ENCODE measurements at regions not wholly inside any gene's neighbourhood (a gene's known extent, or its start where the extent isn't known, plus 50 kb on each side); places are given as distances from the start of the nearest gene placed in this dataset.

DNA sequence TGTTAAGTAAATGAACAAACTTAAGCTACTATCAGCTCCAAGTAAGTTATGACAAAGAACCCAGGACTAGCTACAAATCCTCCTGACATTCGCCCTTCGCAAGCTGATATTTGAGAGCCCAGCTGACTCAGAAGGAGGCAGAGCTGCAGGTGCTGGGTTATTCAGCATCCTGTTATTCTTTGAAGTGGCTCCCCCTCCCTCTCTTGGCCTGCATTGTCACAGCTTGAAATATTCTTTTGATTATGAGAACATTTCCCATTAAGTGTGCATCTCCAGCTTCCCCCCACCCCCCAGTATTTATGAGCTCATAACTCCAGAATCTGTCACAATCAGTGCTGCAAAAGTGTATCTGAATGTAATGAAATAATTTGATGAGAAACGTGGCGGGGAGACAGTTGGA lies 78.8 kb upstream of the RALY start:
- peaks cover 1% of the 10 kb centered on the region for H3K27me3 Mint-ChIP-seq (ENCODE audit: low read depth)
- TF ChIP-seq, protein P1, sequence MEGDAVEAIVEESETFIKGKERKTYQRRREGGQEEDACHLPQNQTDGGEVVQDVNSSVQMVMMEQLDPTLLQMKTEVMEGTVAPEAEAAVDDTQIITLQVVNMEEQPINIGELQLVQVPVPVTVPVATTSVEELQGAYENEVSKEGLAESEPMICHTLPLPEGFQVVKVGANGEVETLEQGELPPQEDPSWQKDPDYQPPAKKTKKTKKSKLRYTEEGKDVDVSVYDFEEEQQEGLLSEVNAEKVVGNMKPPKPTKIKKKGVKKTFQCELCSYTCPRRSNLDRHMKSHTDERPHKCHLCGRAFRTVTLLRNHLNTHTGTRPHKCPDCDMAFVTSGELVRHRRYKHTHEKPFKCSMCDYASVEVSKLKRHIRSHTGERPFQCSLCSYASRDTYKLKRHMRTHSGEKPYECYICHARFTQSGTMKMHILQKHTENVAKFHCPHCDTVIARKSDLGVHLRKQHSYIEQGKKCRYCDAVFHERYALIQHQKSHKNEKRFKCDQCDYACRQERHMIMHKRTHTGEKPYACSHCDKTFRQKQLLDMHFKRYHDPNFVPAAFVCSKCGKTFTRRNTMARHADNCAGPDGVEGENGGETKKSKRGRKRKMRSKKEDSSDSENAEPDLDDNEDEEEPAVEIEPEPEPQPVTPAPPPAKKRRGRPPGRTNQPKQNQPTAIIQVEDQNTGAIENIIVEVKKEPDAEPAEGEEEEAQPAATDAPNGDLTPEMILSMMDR (IDR thresholded peaks at IDR 0.05; ENCODE audit: unreplicated experiment), result no peak
- DNase-seq (ENCODE audit: low spot score in 2 of 2, unreplicated experiment in 2 of 2), result no peak

GRCh38 chr20:33915726-33916331 lies 77.9 kb upstream of the RALY start:
- peaks cover 1% of the 10 kb centered on the region for H3K27me3 Mint-ChIP-seq (ENCODE audit: low read depth)
- DNase-seq (ENCODE audit: low spot score in 2 of 2, unreplicated experiment in 2 of 2), result no peak
- H3K9me3 Mint-ChIP-seq, result no peaks in the 10 kb centered on the region
- TF ChIP-seq, protein P1 (IDR thresholded peaks at IDR 0.05; ENCODE audit: unreplicated experiment), result peak; percentile 41
- no peak overlapping the region for H3K27ac Mint-ChIP-seq
- peaks cover 14% of the 10 kb centered on the region for H3K4me1 Mint-ChIP-seq
- no peaks in the 10 kb centered on the region for H3K36me3 Mint-ChIP-seq
- H3K4me3 Mint-ChIP-seq, result no peak overlapping the region

More for the DNA sequence above, 78.8 kb upstream of the RALY start:
- Mint-ChIP-seq H3K9me3 (no peaks in the 10 kb centered on the region), H3K36me3 (no peaks in the 10 kb centered on the region), H3K4me3 (no peak overlapping the region), H3K27ac (no peak overlapping the region), H3K4me1 (peaks cover 19% of the 10 kb centered on the region)

DNA sequence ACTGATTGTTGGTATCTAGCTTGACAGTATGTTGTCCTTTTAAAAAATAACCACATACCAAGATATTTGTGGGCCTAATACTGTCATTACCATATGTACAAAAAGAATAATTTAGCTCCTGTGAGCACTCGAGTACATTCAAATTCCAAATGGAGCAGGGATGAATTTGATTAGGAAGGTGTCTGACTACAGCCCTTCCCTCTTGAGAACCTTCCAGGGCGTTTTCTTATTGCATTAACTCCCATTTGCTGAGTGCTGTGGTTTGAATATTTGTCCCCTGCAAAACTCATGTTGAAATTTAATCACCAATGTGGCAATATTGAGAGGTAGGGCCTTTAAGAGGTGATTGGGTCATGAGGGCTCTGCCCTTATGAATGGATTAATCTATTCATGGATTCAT lies 76.9 kb upstream of the RALY start:
- TF ChIP-seq, protein P1 (IDR thresholded peaks at IDR 0.05; ENCODE audit: unreplicated experiment), result no peak
- peaks cover 1% of the 10 kb centered on the region for H3K27me3 Mint-ChIP-seq (ENCODE audit: low read depth)
- no peaks in the 10 kb centered on the region for H3K9me3 Mint-ChIP-seq
- DNase-seq (ENCODE audit: low spot score in 2 of 2, unreplicated experiment in 2 of 2), result no peak
- H3K36me3 Mint-ChIP-seq, result no peaks in the 10 kb centered on the region
- H3K4me1 Mint-ChIP-seq, result peaks cover 12% of the 10 kb centered on the region
- no peak overlapping the region for H3K27ac Mint-ChIP-seq
- H3K4me3 Mint-ChIP-seq, result no peak overlapping the region

DNA sequence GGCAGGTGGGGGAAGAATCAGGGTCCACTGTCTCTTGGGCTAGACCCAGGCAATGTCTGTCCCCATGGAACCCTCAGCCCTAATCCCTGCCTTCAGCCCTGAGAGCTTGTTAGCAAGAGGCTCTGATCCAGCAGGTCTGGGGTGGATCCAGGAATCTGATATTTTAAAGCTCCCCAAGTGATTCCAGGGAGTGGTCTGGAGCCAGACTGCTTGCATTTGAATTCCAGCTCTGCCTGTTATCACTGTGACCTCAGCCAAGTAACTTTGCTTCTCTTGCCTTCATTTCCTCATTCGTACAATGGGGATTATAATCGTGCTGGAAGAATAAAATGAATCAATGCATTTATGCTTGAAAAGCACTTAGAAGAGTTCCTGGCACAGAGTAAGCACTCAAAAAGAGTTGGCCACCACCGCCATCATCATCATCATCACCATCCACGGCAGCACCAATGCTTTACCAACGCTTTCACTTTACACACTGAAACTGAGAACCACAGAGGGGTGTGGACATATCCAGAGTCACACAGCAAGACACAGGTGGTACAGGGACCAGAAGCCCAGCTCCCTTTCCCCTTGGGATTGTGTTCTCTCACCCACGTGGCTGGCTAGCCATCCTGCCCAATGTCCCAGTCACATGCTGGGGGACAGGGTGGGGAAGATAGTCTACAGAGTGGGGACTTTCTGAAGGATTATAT lies 75.7 kb upstream of the RALY start:
- Mint-ChIP-seq H3K4me1 (peaks cover 9% of the 10 kb centered on the region), H3K27ac (no peak overlapping the region), H3K36me3 (no peaks in the 10 kb centered on the region), H3K27me3 (ENCODE audit: low read depth) (no peaks in the 10 kb centered on the region), H3K4me3 (no peak overlapping the region), H3K9me3 (no peaks in the 10 kb centered on the region)
- TF ChIP-seq, protein P1 (IDR thresholded peaks at IDR 0.05; ENCODE audit: unreplicated experiment), result no peak
- no peak for DNase-seq (ENCODE audit: low spot score in 2 of 2, unreplicated experiment in 2 of 2)

DNA sequence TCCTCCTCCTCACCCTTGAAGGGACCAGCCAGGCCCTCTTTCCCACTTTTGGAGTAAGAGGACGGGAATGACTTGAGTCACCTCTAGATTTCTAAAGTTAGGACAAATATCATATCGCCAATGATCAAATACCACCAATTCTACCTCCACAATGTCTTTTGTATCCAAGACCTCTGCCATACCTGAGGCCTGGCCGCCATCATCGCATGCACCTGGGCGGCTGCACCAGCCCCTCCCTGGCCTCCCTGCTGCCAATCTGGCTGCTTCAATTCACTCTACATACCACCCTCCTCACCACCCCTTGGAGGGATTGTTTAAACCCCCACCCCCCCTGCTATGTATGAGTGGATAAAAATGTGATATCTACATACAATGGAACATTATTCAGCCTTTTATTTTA lies 75.0 kb upstream of the RALY start:
- Mint-ChIP-seq H3K9me3 (no peaks in the 10 kb centered on the region), H3K36me3 (no peaks in the 10 kb centered on the region), H3K4me1 (peaks cover 9% of the 10 kb centered on the region), H3K27ac (no peak overlapping the region), H3K27me3 (ENCODE audit: low read depth) (no peaks in the 10 kb centered on the region), H3K4me3 (no peak overlapping the region)
- no peak for DNase-seq (ENCODE audit: low spot score in 2 of 2, unreplicated experiment in 2 of 2)
- TF ChIP-seq, protein P1 (IDR thresholded peaks at IDR 0.05; ENCODE audit: unreplicated experiment), result no peak
